Hepatic stellate cell (primary cell): ENCODE measurements at regions not wholly inside any gene's neighbourhood (a gene's known extent, or its start where the extent isn't known, plus 50 kb on each side); places are given as distances from the start of the nearest gene placed in this dataset.

Experiments used
- DNase-seq: peaks from one replicate; pipeline ENCODE4 v3.0.0; 2011; ENCODE audit warnings: low spot score

DNA sequence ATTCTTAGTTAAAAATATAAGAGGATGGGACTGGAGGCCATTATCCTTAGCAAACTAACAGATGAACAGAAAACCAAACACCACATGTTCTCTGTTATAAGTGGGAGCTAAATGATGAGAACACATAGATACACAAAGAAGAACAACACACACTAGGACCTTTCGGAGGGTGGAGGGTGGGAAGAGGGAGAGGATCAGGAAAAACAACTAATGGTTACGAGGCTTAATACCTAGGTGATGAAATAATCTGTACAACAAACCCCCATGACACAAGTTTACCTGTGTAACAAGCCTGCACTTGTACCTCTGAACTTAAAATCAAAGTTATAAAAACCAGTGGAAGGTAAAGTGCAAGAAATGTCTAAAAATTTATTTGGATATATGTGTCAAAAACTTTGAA is 1047.4 kb upstream of the C9orf72 start:
- no peak for DNase-seq

DNA sequence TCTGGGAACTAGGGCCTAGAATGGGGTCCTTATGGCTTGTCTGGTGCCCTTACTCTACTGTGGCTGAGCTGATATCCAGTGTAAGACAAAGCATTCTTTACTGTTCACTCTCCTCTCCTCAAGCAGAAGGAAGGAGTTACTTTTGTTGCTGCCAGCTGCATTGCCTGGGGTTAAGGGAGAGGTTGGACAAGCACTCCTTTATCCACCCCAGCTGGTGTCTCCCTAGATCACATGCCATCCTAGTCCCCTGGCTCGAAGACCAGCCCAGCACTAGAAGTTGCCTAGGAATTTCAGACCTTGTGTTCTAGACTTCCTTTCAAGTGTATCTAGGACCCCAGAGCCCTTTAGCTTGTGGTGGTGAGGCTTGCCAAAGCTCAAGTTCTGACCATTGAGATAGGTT is 1051.5 kb upstream of the C9orf72 start:
- no peak for DNase-seq

DNA sequence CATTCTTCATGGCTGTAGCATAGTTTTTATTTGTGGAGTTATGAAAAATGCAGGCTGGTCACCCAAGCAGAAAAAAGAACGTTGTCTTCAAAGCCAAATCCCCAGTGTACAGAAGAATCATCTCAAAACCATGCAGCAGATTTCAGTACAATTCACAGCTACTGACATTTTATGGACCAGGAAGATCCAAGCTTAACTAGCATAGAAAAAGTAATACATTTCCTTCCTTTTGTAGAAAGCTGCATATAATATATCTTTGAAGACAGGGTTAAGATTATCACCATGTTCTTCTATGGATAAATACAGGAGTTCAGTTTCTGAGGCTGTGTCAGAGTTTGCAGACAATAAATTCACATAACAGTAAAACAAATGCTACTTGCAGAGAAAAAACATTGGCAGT is 1054.8 kb upstream of the C9orf72 start:
- no peak for DNase-seq

DNA sequence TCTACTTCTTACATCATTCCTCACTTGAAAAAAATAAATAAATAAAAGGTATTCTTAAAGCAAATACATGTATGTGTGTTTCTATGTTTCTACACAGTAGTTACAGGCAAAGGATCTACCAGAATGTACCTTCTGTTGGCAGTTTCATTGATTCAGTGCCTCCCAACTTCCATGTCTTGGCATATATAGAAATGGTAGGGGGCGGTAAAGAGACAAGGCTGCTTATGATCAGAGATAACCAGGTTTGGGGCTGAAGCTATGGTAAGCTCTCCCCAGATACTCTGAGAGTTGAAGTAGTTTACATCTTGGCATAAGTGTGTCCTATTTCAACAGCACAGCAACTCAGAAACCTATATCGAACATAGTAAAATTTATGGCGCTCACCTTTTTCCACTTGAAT is 1075.4 kb upstream of the C9orf72 start:
- no peak for DNase-seq

GRCh38 chr9:28650327-28650726 is 1077.0 kb upstream of the C9orf72 start:
- DNase-seq, result no peak

- no peak for DNase-seq
Observed at GRCh38 chr9:28651050-28651722, 1077.9 kb upstream of the C9orf72 start.

- DNase-seq, result no peak
Observed at GRCh38 chr9:28653216-28653615, 1079.9 kb upstream of the C9orf72 start.

- no peak for DNase-seq
Observed at GRCh38 chr9:28656727-28657126, 1083.4 kb upstream of the C9orf72 start.

DNA sequence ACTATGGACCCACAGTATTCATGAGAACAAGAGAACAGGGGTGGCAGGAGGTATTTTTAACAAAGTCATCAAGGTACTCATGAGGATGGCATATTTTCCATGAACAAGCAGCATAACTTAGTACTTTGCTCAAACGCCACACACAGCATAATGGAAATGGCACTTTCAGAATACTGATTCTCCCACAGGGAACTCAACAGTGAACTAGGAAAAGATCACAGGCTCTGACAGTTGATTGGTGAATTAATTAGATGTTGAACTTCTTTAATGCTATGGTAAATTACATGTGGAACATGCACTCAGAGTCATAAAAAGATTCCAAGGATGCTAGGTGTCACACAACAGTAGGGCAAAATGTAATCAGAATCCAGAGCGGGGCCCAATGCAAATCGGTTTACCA is 1088.6 kb upstream of the C9orf72 start:
- DNase-seq, result no peak

DNA sequence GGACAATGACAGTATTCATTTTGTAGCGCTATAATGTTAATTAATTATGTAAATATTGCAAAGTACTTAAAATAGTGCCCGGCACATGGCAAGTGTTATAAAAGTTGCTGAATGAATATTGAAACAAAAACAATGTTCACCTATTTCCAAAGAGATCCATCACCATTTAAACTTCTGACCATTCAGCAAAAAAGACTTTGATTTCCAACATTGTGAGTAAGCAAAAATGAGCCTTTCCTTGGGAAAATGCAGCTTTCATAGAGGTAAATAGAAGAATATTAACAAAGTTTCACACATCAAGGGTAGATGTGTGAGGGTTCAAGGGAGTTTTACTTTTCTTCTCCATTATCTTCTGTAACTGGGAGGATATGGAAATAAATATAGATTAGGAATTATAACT is 1089.4 kb upstream of the C9orf72 start:
- no peak for DNase-seq

DNA sequence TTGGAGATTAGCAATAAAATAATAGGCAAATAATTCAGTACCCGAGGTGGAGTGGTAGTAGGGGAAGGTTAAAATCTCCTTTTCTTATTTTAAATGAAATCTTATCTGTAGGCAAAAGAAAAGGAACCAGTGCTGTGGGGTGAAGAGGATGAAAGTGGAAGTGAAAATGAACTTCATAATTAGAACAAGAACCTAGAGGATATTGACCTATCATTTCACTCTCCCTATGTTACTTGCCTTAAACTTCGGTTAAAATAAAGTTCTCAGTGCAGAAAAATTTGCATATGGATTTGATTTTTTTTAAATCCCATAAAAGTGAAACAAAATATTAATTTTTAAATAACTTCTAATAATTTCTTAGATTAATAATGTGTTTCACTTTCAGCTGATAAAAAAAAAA is 1094.9 kb upstream of the C9orf72 start:
- no peak for DNase-seq

GRCh38 chr9:28671000-28671399 is 1097.7 kb upstream of the C9orf72 start:
- no peak for DNase-seq

DNA sequence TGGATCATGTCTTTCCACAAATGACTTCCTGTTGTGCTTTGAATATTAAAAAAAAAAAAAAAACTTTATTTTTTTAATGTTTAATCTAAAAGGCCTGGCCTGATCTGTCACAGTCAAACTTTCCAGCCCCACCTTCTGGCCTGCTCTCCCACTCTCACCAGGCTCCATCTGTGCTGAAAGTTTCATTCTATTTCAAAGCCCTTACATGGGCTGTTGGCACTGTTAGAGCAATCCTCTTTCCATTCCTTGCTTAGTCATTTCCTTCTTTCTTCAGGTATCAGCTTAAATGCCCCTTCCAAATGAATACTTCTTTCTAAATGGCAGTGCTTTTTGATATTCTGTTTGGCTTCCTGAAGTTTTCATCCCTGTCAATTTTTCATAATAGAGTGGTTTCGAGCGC is 1104.8 kb upstream of the C9orf72 start:
- no peak for DNase-seq

- DNase-seq, result no peak
Observed at GRCh38 chr9:28688172-28688571, 1114.9 kb upstream of the C9orf72 start.

- DNase-seq, result no peak
Observed at GRCh38 chr9:28692012-28692411, 1118.7 kb upstream of the C9orf72 start.

- no peak for DNase-seq
Observed at GRCh38 chr9:28696960-28697359, 1123.7 kb upstream of the C9orf72 start.

- DNase-seq, result no peak
Observed at GRCh38 chr9:28699632-28700031, 1126.4 kb upstream of the C9orf72 start.

- DNase-seq, result no peak
Observed at GRCh38 chr9:28707616-28708015, 1134.3 kb upstream of the C9orf72 start.

DNA sequence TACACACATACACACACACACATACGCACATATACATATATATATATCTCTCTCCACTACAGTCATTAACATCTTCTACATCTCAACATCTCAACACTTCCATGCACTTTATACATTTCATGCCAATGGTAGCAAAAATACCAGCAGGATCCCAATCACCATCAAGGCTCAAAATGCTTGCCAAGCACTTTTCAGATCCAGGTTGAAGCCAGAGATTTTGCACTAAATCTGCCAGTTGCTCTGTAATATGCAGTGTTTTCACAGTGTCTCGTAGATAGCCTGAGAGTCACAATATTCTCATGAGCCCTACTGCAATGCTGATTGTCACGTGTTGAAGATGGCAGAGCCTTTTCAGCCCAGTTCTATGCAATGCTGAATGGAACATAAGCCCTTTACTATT is 1140.9 kb upstream of the C9orf72 start:
- DNase-seq, result no peak

GRCh38 chr9:28718226-28718625 is 1144.9 kb upstream of the C9orf72 start:
- no peak for DNase-seq

DNA sequence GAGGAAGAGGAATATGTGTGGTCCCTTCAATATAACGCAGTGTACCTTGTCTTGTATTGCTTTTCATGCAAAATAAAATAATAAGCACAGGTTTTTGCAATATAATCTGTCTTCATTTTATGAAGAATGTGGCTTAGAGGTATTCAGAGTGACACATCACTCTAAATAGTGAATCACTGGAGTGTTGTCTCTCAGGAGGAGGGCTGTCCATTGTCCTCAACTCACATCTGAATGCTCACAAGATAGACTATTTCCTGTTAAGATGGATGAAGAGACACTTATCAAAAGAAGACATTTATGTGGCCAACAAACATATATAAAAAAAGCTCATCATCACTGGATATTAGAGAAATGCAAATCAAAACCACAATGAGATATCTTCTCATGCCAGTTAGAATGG is 1147.5 kb upstream of the C9orf72 start:
- no peak for DNase-seq

DNA sequence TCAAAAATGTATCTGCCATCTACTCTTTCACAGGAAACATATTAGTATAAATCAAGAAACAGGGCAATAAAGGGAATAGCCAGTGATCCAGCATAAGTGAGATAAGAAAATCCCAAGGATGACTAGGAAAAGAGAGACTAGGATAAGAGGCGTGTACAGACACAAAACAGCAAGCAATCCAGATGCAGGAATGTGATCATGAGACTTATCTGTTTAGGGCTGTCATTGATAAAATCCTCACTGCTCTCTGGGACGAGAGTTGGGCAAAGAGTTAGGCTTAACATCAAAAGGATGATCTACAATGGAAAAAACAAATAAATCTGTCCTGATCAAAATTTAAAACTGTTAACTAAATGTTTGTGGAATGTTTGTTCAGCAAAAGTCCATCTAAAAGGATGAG is 1156.8 kb upstream of the C9orf72 start:
- DNase-seq, result no peak

DNA sequence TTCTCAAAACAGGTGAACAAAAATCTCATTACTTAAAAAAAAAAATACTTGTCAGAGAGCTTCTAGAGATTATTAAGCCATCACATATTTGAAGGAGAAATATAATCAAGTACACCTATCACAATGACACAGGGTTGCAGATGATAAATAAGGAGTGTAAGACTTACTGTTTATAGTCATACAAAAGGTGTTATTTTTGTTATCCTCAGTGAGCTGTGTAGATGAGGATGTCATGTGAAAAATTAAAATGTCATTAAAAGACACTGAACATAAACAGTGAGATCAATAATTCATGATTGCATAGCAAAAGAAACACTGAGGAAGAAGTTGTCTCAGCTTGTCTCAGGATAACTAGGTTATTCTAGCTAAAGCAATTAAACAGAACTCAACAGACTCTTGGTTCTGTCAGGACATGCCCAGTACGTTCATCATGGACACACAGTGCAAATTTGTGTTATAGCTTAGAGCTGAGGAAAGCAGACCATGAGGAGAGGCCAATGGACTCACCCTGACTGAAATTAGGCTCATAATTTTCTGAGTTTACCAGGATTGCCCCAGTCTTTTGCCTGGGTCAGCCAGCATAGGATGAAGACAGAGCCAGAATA is 1162.6 kb upstream of the C9orf72 start:
- DNase-seq, result no peak

DNA sequence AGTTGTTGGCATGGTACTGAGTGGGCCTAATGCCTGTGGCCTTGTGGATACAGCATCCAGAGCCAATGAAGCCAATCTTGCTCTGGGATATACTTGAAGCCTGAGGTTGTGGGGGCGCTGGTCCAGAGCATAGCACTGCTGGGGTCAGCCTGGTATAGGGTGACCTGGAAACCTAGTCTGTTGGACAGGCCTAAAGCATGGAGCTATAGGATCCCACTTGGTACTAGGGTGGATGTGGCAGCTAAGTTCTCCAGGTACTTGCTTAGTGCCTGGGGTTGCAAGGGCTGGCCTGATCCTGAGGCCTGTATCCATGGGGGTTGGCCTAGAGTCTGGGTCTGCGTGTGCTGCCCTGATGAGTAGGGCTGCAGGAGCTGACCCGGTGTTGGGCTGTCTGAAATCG is 1168.2 kb upstream of the C9orf72 start:
- DNase-seq, result no peak
